NCI-H146 treated with DMSO at 0.1 percent for 48 hours (cell line): ENCODE measurements at regions not wholly inside any gene's neighbourhood (a gene's known extent, or its start where the extent isn't known, plus 50 kb on each side); places are given as distances from the start of the nearest gene placed in this dataset.

ENCODE experiments used
- DNase-seq: peaks from one replicate; lab custom pipeline; 2025; ENCODE audit not compliant: unreplicated experiment; lab: John Stamatoyannopoulos, UW

DNA sequence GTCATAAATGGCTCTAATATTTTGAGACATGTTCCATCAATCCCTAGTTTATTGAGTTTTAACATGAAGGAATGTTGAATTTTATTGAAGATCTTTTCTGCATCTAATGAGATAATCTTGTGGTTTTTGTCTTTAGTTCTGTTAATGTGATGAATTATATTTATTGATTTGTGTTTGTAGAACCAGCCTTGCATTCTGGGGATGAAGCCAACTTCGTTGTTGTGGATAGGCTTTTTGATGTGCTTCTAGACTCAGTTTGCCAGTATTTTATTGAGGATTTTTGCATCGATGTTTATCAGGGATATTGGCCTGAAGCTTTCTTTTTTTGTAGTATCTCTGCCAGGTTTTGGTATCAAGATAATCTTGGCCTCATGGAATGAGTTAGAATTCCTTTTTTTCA is 72.0 kb upstream of the CD96 start:
- no peak for DNase-seq

DNA sequence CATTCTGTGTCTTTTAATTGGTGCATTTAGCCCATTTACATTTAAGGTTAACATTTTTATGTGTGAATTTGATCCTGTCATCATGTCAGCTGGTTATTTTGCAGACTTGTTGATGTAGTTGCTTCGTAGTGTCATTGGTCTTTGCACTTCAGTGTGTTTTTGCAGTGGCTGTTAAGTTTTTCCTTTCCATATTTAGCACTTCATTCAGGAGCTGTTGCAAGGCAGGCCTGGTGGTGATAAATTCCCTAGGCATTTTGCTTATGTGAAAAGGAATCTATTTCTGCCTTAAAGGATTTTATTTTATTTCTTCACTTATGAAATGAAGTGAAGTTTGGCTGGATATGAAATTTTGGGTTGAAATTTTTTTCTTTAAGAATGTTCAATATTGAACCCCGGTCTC is 70.2 kb upstream of the CD96 start:
- no peak for DNase-seq

DNA sequence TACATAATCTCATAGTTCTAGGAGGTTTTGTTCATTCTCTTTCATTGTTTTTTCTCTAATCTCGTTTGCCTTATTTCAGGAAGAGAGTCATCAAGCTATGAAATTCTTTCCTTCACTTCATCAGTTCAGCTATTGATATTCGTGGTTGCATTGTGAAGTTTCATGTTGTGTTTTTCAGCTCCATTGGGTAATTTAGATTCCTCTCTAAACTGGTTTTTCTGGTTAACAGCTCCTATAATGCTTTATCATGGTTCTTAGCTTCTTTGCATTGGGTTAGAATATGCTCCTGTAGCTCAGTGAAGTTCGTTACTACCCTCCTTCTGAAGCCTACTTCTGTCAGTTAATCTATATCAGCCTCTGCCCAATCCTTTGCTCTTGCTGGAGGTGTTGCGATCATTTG is 69.4 kb upstream of the CD96 start:
- no peak for DNase-seq

DNA sequence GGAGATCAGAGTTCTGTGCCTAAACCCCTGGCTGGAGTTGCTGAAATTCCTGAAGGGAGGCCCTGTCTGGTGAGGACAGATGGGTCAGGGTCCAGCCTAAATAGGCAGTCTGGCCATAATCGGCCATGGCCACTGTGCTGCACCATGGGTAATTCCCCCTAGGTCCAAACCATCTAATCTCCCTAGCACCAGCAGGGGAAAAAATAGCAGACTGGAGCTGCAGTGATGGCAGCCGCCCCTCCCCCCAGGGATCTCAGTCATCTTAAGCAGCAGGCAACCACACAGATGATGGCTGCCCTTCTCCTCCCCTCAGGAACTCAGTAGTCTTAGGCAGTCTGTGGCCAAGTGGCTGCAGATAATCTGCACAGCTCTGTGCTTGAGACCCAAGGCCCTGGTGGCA is 68.4 kb upstream of the CD96 start:
- DNase-seq, result no peak

DNA sequence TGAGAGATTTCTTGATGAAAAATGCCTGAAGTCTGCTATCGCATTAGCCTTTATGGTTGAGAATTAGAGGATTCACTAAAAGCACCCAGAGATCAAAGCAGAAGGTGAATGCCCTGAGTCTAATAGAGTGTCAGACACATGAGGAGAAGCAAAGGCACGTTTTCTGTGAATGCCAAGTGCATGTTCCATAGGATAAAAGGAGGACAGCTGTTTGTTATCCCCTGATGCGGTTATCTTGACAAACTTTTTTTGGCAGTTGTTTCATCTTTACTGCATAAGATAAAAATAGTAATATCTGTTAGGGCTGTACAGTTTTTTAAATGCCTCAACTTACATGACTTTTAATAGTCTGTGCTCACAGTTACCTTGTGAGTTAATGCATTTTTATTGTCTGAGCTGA is 65.3 kb upstream of the CD96 start:
- no peak for DNase-seq

DNA sequence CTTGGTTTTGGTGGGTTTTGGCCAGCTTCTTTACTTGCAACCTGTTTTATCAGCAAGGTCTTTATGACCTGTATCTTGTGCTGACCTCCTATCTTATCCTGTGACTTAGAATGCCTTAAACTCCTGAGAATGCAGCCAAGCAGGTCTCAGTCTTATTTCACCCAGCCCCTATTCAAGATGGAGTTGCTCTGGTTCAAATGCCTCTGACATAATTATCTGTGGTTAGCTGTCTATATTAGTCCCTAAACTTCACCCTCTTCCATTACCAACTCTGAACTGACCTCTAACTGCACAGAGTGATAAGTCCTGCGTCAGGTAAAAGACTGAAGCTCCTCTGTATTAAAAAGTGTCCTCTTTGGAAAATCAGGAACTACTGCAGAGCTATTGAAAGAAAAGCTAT is 61.9 kb upstream of the CD96 start:
- no peak for DNase-seq

DNA sequence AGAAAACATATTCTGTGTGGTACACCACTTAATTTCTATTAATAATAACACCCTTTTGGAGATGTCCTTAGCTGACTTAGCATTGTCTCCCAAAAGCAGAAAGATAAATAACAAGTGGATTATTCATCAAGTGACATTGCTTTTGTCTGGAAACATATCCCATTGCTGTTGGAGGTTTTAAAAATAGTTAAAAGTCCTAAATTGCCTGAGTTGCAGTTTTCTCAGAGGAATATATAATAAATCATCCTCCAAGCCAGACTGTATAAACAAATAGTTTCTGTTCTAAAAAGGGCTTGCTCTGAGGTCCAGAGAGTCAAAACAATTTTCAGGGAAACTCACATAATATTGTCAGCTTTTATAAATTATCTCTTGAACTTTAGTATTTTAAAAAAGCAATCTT is 60.4 kb upstream of the CD96 start:
- DNase-seq, result no peak

DNA sequence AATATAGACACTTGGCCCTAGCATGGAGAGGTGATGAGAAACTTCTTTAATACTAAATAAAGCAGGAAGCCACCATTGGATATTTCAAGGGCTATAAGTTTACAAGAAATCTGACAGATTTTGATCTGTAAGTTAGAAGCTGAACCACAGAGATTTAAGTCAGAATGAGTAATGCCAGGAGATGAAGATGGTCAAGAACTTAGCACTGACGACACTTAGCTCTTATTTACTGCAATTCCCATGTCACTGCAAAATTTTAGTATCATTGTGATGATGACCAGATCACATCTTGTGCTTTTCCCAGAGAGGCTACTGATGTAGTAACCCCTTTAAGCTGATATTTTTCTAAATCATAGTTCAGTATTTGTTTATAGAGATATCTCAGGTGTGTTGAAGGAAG is 59.4 kb upstream of the CD96 start:
- no peak for DNase-seq

DNA sequence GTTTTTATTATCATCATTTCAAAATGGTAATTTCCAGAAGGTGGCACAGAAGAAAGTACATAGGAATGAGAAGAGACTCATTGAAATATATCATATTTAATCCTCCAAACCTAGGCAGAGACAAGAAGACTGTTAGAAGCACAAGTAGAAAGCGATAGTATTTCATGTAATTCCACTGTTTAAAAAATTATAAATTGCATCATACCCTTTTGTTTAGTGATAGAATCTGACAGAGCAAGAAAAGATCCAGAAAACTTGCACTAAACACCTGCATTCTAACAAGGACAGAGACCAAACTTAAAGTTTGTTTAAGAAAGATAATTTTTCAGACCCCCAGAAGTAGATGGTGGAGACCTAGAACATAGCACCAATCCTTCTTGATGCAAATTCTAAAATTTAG is 56.9 kb upstream of the CD96 start:
- no peak for DNase-seq
